Kidney epithelial cell (primary cell): ENCODE measurements at regions not wholly inside any gene's neighbourhood (a gene's known extent, or its start where the extent isn't known, plus 50 kb on each side); places are given as distances from the start of the nearest gene placed in this dataset.

Experiments used
- DNase-seq: peaks from one replicate; pipeline ENCODE4 v3.0.0-alpha.2; 2010; ENCODE audit warnings: low read depth
- H3K27me3 ChIP-seq: 2 replicates; pipeline ENCODE4 v1.6.0; 2011; ENCODE audit warnings: low read length; ENCODE audit not compliant: control insufficient read depth, insufficient read depth
- H3K36me3 ChIP-seq: 2 replicates; pipeline ENCODE4 v1.5.1; 2011; ENCODE audit warnings: low read length; ENCODE audit not compliant: control insufficient read depth, insufficient read depth
- H3K4me3 ChIP-seq: 2 replicates; pipeline ENCODE4 v1.5.1; 2011; ENCODE audit warnings: low read depth, mild to moderate bottlenecking, control low read depth, low read length
- CTCF ChIP-seq: IDR thresholded peaks from 2 replicates; pipeline ENCODE4 v1.5.1; 2011; ENCODE audit warnings: mild to moderate bottlenecking, moderate library complexity, low read length, control low read depth, inconsistent platforms; ENCODE audit not compliant: insufficient read depth, poor library complexity, severe bottlenecking

- no peak for TF ChIP-seq CTCF
- DNase-seq, result no peak
- no peak overlapping the region for H3K4me3 ChIP-seq
- no peaks in the 10 kb centered on the region for H3K36me3 ChIP-seq
- H3K27me3 ChIP-seq, result no peaks in the 10 kb centered on the region
These were observed 913.9 kb upstream of the MAP3K7 start for GRCh38 chr6:91500689-91501303.

GRCh38 chr6:91498576-91498975 is 911.7 kb upstream of the MAP3K7 start:
- TF ChIP-seq CTCF, result no peak

GRCh38 chr6:91497770-91498169 is 910.9 kb upstream of the MAP3K7 start:
- no peaks in the 10 kb centered on the region for H3K36me3 ChIP-seq
- no peak for TF ChIP-seq CTCF
- no peak overlapping the region for H3K4me3 ChIP-seq
- H3K27me3 ChIP-seq, result no peaks in the 10 kb centered on the region
- no peak for DNase-seq

More at GRCh38 chr6:91498576-91498975, 911.7 kb upstream of the MAP3K7 start:
- Histone ChIP-seq H3K27me3 (no peaks in the 10 kb centered on the region), H3K36me3 (no peaks in the 10 kb centered on the region), H3K4me3 (no peak overlapping the region)
- DNase-seq, result no peak

GRCh38 chr6:91490671-91491301 is 903.9 kb upstream of the MAP3K7 start:
- TF ChIP-seq CTCF, result no peak
- no peak for DNase-seq
- Histone ChIP-seq H3K27me3 (no peaks in the 10 kb centered on the region), H3K36me3 (no peaks in the 10 kb centered on the region), H3K4me3 (no peak overlapping the region)

- Histone ChIP-seq H3K27me3 (no peaks in the 10 kb centered on the region), H3K4me3 (no peak overlapping the region), H3K36me3 (no peaks in the 10 kb centered on the region)
- TF ChIP-seq CTCF, result no peak
- DNase-seq, result no peak
These were observed 901.0 kb upstream of the MAP3K7 start for GRCh38 chr6:91487696-91488392.

GRCh38 chr6:91486200-91486599 is 899.3 kb upstream of the MAP3K7 start:
- no peaks in the 10 kb centered on the region for H3K36me3 ChIP-seq
- H3K4me3 ChIP-seq, result no peak overlapping the region
- DNase-seq, result peak; percentile 41
- no peak for TF ChIP-seq CTCF
- H3K27me3 ChIP-seq, result no peaks in the 10 kb centered on the region
